NCI-H510A (cell line): ENCODE measurements at regions not wholly inside any gene's neighbourhood (a gene's known extent, or its start where the extent isn't known, plus 50 kb on each side); places are given as distances from the start of the nearest gene placed in this dataset.
"Not testable (repeated sequence)": the region's sequence is repeated elsewhere in the genome, so short reads cannot be mapped to it uniquely, and the experiment has no call there.

Experiments
- DNase-seq: peaks from one replicate; lab custom pipeline; 2025; lab: John Stamatoyannopoulos, UW

DNA sequence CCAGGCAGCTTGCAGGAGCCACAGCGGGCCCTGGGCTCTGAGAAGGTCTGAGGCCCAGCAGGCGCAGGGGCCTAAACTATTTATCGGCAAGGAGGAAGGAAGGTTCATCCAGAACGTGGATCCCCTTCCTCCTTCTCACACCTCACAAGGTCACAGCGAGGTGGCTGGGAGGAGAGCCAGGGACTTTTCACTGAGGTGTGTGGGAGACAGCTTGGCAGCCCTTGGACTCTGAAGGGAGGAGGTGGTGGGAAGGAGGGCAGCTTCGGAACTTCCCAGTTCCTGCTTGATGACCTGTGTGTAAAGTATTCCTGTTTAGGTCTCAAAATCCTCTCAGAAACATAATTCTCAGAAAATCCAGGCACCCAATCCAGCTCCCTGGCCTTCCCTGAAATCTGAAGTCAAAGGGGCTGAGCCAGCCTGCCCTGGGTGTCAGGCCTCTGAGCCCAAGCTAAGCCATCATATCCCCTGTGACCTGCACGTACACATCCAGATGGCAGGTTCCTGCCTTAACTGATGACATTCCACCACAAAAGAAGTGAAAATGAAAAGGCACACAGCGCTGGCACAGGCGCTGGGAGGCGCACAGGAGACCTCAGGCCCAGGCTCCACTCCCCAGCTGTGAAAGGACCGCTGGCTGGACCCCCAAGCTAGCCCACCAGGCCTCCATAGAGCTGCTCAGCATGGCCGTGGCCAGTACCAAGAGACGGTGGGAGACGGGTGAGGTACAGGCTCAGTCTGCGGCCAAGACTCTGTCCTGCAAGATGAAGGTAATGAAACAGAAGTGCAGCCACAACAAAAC lies 269.4 kb upstream of the FRG2C start:
- DNase-seq: not testable (repeated sequence)

DNA sequence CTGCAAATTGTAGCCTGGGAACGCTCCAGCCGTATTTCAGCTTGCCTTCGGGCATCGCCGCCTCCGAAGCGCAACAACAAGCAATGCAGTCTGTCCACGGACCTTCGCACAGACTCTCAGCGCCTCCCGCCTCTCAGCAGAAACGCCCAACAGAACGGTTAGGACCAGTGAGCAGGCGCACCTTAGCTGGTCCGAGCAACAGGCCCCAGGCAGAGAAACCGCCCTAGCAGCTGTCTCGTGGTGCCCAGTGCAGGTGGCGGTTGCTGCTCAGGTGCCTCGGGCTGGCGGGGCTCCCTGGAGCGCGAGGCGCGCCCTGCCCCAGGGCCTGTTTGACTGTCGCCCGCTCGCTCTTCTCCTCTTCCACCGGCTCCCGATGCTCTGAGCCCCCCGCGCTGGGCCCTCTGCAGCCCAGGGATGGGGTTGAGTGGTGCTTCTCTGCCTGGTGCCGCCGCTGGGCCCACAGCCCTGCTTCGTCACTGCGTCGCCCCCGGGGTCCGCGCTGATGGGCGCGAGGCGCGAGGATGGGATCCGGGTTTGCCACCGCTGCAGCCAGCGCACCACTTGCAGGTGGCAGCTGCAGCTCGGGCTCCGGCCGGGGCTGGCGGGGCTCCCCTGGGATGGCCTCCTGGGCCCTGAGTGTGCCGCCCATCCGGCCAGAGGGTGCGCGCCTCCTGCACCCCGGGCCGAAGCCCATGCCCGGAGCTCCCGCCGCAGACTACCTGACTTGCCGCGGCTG lies 268.4 kb upstream of the FRG2C start:
- DNase-seq: no peak

DNA sequence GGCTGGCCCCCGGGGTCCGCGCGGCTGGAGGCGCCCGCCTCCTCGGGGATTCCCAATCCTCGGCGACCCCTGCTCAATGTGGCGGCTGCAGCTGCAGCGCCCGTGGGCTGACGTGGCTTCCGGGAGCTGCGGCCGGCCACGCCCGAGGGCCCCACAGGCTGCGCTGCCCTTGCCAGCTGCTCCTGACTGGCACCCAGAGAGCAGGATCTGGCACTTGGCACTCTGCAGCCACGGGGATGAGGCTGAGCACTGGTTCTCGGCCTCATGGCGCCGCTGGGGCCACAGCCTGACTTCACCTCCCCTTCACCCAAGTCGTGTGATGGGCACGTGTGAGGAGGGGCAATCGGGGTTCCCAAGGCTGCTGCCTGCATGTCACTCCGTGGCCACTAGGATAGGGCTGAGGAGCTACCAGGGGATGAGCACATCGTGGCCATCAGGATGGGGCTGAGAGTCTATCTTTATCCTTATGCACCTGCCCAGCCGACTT lies 267.8 kb upstream of the FRG2C start:
- no peak for DNase-seq

DNA sequence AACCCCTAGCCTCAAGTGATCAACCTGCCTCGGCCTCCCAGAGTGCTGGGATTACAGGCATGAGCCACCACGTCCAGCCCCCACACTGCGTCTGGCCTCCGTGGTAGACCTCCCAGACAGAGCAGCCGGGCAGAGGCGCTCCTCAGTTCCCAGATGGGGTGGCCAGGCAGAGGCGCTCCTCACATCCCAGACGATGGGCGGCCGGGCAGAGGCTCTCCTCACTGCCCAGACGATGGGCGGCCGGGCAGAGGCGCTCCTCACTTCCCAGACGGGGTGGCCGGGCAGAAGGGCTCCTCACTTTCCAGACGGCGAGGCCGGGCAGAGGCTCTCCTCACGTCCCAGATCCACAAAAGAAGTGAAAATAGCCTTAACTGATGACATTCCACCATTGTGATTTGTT lies 266.6 kb upstream of the FRG2C start:
- DNase-seq: not testable (repeated sequence)

DNA sequence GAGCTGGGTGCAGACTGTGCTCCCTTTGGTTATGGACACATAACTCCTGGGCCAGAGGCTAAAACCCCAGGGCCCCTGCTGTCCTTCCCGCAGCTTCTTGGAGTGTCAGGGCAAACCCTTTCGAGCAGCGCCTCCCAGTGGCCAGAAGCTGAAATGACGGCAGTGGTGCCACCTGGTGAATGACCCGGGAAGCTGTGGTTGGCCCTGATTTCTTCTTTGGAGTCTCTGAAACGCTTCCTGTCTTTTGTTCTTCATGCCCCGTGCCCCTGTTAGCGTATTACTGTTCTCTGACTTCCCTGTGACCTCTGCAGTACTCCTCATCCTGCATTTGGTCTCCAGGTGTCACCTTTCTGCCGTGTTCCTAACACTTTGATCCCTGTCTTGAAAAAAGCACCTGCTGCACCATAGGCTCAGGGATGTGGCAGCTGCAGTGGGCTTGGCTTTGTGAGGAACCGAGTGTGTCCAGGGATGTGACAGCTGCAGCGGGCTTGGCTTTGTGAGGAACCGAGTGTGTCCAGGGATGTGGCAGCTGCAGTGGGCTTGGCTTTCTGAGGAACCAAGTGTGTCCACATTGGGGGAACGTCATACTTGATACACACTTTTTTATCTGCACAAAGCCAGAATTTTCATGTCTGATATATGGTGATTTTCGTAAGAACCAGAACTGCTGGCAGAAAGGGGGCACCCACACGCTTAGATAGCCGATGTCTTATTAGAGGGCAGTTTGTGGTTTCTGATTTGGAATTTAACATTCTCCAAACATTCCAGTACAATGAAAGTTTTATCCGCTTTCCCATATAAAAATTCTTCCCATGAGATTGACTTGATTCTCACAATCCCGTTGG lies 241.8 kb upstream of the FRG2C start:
- not testable (repeated sequence) for DNase-seq

DNA sequence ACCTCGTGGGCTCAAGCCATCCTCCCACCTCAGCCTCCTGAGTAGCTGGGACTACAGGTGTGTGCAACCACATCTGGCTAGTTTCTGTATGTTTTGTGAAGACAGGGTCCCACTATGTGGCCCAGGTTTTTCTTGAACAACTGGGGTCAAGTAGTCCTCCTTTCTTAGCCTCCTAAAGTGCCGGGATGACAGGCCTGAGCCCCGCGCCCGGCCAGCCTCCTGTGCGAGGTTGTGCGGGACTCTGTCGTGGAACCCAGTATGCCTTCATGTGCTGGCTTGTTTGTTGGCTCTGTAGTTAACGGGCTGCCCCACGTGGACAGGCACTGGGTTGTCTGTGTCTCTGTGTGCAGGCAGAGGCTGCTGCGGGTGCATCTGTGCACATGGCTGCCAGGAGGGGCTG lies 238.7 kb upstream of the FRG2C start:
- not testable (repeated sequence) for DNase-seq

DNA sequence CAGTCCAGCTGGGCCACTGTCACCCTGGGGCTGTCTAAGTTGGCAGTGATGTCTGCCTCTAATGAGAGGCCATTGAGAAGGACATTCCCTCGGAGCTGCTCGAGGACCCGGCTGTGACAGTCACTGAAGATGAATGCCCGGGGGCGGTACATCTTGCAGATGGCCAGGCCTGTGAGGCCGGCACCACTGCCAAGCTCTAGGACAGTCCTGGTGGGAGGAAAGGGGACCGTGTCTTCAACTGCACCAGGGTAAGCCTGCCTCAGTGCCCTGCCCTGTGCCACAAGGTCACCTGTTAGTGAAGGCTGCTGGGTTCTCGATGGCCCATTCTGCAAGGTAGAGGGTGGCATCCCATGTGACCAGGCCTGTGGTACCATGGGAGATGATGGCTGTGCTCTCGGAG lies 236.6 kb upstream of the FRG2C start:
- DNase-seq: not testable (repeated sequence)

DNA sequence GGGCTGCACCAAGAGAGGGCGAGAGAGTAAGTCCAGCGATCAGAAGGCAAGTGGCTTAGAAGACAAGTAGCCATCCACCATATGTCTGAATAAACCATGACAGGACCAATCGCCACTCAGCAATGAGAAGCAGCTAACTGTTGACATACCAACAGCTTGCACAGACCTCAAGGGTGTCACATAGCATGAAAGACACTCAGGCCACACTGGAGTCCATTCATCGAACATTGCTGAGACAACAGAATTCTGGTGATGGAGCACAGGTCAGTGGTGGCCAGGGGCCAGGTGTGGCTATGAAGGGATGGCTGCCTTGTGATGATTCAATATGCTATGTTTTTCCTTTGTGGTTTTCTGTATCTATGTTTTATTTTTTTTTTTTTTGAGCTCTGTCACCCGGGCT lies 236.2 kb upstream of the FRG2C start:
- not testable (repeated sequence) for DNase-seq

DNA sequence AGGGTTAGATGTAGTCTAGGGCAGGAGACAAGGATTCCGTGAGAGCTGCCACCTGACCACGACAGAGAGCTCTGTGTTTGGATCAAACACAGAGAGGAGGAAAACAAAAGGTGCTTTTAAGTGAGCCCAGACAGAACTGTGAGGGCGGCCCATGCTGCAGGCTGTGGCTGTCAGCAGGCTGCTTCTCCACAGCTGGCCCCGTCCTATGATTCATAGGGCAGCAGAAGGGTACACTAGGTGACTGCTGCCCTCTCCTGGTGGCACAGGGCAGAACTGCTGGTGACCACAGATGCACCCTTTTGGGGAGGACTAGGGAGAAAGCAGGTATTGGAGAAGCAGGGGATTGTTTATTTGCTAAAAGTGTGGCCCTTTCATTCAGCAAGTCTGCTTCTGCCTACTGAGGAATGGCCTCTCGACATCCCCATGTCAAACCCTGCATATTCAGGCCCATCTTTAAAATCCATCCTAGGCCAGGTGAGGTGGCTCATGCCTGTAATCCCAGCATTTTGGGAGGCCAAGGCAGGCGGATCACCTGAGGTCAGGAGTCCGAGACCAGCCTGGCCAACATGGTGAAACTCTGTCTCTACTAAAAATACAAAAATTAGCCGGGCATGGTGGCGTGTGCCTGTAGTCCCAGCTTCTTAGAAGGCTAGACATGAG lies 234.4 kb upstream of the FRG2C start:
- not testable (repeated sequence) for DNase-seq

DNA sequence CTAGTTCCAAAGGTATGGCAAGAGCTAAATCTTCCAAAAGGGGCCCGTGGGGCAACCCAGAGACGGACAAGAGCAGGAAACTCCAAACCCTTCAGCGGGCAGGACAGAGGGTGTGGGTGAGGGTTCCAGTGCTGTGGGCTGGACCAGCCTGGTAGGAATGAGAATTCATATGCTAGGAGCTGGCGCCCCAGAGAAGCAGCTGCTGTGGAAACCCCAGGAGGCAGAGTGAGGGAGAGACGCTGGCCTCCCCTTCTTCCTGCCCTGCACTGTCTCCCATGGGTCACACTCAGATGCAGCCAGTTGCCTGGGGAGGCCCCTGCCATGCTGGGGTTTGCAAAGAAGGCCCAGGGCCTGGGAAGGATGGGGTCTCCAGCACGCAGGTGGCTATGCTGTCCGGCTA lies 233.7 kb upstream of the FRG2C start:
- DNase-seq: not testable (repeated sequence)

DNA sequence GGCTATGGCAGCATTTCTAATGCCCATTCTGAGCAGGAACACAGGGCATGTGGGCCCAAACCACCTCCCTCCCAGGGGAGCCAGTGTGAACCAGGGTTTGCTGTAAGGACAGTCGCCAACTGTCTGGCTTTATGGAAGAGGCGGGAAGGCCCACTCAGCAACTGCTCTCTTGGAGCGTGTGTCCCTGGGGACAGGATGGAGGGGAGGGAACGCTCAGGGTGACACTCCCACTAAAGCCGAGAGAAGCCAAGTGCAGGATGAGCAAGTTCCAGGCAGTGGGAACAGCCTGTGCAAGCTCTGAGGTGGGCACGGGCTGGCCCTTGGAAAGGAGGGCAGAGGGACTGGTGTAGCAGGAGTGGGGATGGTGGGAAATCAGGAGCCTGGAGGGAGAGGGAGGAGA lies 233.0 kb upstream of the FRG2C start:
- not testable (repeated sequence) for DNase-seq

DNA sequence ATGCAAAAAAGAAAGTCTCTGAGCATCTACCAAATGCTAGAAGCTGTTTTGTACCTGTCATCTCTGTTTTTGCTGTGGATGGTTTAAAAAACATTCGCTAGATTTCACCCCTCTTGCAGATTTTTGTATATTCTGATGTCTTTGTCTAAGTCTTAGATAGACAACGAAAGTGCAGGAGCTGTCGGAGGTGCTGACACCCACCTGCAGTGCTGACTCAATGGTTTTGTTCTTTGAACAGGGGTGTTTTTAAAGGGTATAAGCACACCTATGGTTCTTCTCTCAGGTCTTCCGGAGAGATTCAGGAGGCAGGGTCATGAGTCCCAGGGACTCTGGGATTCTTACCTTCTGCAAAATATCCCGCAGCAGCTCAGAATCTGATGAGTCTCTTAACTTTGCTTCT lies 231.7 kb upstream of the FRG2C start:
- not testable (repeated sequence) for DNase-seq

DNA sequence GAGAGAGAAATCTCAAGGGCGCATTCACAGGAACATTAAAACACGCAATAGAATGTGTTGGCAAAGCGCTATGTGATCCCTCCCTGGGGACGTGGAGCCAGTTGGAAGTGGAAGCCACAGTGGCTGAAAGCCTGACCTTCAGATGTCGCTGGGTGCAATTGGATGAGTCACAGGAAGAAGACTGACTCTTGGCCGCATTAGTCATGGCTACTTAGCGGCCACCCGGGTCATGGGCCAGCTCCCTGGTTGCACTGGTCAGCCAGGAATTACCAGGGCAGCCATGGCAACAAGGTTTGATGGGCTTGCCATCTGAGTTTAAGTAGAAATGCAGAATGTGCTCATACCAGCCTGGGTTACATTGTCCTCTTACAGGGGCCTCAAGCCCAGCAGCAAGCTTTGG lies 231.2 kb upstream of the FRG2C start:
- DNase-seq: not testable (repeated sequence)

DNA sequence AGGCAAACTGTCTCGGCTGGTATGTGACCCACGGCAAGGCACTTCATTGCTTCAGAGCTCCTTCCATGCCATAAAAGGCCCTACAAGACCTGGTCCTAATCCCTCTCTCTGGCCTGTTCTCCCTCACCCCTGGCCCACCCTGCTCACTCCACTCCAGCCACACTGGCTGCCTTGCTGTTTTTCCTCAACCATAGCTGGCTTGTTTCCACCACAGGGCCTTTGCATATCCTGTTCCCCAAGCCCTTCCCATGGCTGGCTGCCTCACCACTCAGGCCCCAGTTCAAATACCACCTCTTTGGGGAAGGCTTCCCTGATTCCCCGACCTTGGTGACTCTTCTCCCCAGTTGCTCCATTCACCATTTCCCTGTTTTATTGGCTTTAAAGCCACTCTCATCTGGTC lies 230.8 kb upstream of the FRG2C start:
- not testable (repeated sequence) for DNase-seq

DNA sequence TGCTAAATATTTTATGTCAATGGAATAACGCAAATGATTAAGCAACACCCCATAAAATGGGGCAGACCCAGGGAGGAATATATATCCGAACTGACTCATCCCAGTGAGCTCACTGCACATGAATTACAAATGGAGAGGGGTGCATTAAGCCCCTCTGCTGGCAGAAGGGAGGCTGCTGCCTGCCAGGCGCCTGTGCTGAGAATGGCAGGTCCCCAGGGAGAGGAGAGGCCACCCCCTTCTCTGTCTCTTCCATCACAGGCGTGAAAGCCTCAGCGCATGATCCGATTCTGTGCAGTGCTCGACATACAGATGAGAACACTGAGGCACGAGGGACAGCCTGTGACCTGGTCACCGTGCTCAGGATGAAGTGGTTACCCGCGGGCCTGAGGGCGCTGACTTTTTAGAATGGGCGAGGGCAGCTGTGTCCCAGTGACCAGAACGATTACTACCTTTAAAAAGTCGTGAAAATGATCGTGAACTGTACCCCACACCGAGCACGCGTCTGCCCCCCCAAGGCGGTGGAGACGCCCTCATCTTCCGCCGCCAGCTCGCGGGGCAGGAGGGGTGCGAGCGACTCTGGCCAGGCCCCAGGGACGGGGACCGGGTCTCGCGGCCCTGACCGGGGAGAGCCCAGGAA lies 229.7 kb upstream of the FRG2C start:
- not testable (repeated sequence) for DNase-seq

DNA sequence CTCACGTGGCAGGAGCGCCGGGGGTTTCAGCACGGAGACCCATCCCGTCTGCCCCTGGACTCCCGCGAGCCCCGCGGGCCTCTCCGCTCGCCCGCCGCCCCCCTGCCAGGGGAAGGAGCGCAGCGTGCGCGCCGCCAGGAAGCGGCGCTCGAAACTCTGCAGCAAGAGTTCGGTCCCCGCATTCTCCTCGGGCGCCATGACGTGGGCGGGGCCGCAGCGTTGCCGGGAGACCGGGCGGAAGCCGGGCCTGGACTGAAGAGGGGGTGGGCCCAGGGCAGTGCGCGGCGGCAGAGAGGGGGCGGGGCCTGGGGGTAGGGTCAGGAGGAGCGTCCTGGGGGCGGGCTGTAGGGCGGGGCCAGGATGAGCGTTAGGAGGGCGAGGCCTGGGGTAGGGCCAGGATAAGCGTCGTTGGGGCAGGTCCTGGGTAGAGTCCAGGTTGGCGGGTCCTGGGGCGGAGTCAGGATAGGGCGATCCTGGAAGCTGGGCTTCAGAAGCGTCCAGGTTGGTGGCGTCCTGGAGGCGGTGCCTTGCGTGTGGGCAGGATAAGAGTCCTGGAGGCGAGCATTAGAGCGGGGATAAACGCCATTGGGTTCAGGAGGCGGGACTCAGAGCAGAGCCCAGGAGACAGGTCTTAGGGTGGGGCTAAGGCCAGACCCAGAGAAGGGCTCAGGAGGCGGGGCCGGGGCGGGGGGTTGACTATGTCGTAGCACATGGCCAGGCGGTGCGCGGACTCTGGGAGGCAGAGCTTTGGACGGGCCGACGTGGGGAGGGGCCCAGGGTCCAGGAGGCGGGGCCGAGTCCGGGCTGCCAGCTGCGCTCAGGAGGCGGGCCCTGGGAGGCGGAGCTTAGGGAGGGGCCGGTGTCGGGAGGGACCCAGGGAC lies 229.0 kb upstream of the FRG2C start:
- peak; percentile 95 for DNase-seq

DNA sequence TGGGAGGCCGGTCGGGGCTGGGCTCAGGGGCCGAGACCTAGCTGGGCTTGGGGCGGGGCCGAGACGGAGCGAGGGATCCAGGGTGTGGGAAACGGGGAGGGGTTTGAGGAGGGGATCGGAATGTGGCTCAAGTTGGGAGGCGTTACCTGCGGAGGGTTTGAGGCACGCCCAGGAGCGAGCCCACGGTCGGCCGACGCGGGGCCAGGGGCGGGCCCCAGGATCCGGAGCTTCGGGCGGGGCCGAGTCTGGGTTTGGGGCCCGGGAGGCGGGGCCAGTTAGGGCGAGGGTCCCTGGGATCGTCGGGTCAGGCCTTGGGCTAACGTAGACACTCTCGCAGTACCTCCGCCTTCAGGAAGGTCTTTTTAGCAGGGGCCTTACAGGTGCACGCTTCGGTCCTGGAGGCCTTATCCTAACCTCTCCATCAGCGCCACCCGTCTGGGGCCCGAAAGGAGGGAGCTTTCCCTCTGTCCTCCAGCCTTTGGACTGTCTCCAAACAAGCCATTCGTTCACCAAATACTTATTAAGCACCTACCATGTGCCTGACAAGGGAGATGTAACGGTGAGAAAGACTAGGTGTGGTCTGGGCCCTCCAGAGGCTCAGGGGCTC lies 228.2 kb upstream of the FRG2C start:
- DNase-seq: peak; percentile 46

DNA sequence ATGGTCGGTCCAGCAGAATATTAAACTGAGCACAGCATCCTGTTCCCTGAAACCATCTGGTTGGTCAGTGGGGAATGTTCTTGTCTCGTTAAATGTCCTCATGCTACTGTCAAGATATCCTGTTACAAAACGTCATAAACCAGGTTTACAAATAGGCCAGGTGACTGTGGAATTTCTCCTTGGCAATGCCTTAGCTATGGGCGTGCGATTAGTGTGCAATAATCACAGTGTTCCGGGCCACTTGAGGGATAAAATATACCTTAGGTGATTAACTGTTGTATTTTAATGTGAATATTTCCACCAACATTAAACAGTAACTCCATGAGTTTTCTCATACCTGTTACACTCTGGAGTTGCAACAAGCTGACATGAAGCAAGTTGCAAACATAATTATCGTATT lies 223.1 kb upstream of the FRG2C start:
- DNase-seq: not testable (repeated sequence)

DNA sequence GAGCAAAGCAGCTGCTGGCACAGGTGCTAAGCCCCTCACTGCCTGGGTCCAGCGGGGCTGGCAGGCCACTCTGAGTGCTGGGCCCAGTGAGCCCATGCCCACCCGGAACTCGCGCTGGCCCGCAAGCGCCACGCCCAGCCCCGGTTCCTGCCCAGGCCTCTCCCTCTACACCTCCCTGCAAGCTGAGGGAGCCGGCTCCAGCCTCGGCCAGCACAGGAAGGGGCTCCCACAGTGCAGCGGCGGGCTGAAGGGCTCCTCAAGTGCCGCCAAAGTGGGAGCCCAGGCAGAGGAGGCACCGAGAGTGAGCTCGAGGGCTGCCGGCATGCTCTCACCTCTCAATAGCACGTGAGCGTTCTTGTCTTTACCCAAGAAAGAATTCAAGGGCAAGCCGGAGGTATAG lies 219.5 kb upstream of the FRG2C start:
- not testable (repeated sequence) for DNase-seq

DNA sequence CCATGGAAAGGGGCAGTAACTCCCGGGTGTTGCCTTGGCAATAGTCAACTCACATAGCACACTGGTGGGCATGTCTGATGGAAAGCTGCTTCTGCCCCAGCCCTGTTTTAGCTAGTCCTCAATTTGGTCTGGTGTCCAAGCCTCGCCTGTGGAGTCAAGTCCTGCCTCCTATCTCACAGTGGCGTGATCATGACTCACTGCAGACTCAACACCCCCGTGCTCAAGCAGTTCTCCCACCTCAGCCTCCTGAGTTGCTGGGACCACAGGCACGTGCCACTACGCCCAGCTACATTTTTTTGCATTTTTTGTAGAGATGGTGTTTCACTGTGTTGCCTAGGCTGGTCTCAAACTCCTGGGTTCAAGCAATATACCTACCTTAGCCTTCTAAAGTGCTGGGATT lies 218.9 kb upstream of the FRG2C start:
- not testable (repeated sequence) for DNase-seq
